OCI-LY3 (cell line): ENCODE measurements at regions not wholly inside any gene's neighbourhood (a gene's known extent, or its start where the extent isn't known, plus 50 kb on each side); places are given as distances from the start of the nearest gene placed in this dataset.

Experiments used
- H2AFZ ChIP-seq: fragments of 200-600, 300-600 bp; shearing (Covaris generic); 2 replicates; pipeline ENCODE4 v1.6.0; 2014; ENCODE audit warnings: antibody characterized with exemption, low read depth, low read length
- H3K27ac ChIP-seq: fragments of 200-600, 300-600 bp; sonication (generic); 2 replicates; pipeline ENCODE4 v1.5.1; 2014; ENCODE audit warnings: mild to moderate bottlenecking, low read length, moderate library complexity, mixed read lengths
- H3K27me3 ChIP-seq: fragments of 200-600, 300-600 bp; sonication (generic); 2 replicates; pipeline ENCODE4 v1.6.1; 2014; ENCODE audit warnings: low read depth, low read length, mixed read lengths
- H3K36me3 ChIP-seq: fragments of 200-600, 300-600 bp; sonication (generic); replicated peaks from 2 replicates; pipeline ENCODE3; 2014; ENCODE audit warnings: low read depth, low read length, mixed read lengths
- H3K4me1 ChIP-seq: fragments of 300-600, 200-600 bp; sonication (generic); 2 replicates; pipeline ENCODE4 v1.6.1; 2014; ENCODE audit warnings: low read length, mixed read lengths
- H3K4me2 ChIP-seq: fragments of 200-600, 300-600 bp; sonication (generic); 2 replicates; pipeline ENCODE4 v1.6.1; 2014; ENCODE audit warnings: low read length, mixed read lengths
- H3K4me3 ChIP-seq: fragments of 300-600, 200-600 bp; sonication (generic); 2 replicates; pipeline ENCODE4 v1.5.1; 2014; ENCODE audit warnings: antibody characterized with exemption, mild to moderate bottlenecking, low read length, moderate library complexity
- H3K79me2 ChIP-seq: fragments of 300-600, 200-600 bp; shearing (Covaris generic); 2 replicates; pipeline ENCODE4 v1.6.1; 2014; ENCODE audit warnings: mild to moderate bottlenecking, low read length, mixed read lengths
- H3K9ac ChIP-seq: fragments of 300-600, 200-600 bp; shearing (Covaris generic); 2 replicates; pipeline ENCODE4 v1.6.0; 2014; ENCODE audit warnings: mild to moderate bottlenecking, low read length, moderate library complexity
- H3K9me3 ChIP-seq: fragments of 200-600, 300-600 bp; shearing (Covaris generic); 2 replicates; pipeline ENCODE4 v1.6.1; 2014; ENCODE audit warnings: low read length, mixed read lengths; ENCODE audit not compliant: insufficient read depth
- H4K20me1 ChIP-seq: fragments of 200-600, 300-600 bp; sonication (generic); 2 replicates; pipeline ENCODE4 v1.6.1; 2016; ENCODE audit warnings: low read length, mixed read lengths; ENCODE audit not compliant: insufficient read depth
- EZH2phosphoT487 ChIP-seq: fragments of 200-600 bp; shearing (Covaris generic); IDR thresholded peaks from 2 replicates; pipeline ENCODE4 v1.6.1; 2018; ENCODE audit warnings: antibody characterized with exemption, mixed run types, low read depth
- TF ChIP-seq, protein P1 (sequence below): fragments of 200-600, 300-600 bp; sonication (generic); IDR thresholded peaks from 2 replicates; pipeline ENCODE4 v1.5.1; 2014; ENCODE audit warnings: antibody characterized with exemption, low read length, low read depth

DNA sequence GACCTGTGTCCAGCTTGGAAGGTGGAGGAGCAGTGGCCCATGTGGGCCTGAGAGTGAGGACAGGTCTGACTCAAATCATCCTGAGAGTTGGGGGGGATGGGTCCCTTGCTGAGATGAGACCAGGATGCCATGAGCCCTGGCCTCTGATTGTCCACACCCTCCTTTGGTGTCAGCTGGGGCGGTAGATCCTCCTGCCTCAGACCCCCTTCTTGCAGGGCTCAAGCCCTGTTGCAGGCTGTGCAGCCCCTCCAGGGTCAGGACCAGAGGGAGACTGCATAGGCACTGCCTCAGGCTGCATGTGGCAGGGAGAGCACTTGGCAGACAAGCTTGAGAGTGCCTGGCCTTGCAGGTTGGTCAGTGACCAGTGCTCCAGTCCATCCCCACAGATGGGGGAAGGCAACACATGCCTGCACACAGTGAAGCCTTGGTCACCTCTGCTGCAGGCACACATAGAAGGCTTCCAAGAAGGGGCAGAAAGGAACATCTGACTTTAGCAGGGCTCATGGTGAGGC is 82.2 kb upstream of the ACTRT2 start:
- H3K79me2 ChIP-seq, result no peaks in the 10 kb centered on the region
- no peaks in the 10 kb centered on the region for H3K4me1 ChIP-seq
- no peaks in the 10 kb centered on the region for H3K36me3 ChIP-seq
- H3K27me3 ChIP-seq, result no peaks in the 10 kb centered on the region
- no peak overlapping the region for H3K9ac ChIP-seq
- H3K9me3 ChIP-seq, result no peaks in the 10 kb centered on the region
- TF ChIP-seq, protein P1, sequence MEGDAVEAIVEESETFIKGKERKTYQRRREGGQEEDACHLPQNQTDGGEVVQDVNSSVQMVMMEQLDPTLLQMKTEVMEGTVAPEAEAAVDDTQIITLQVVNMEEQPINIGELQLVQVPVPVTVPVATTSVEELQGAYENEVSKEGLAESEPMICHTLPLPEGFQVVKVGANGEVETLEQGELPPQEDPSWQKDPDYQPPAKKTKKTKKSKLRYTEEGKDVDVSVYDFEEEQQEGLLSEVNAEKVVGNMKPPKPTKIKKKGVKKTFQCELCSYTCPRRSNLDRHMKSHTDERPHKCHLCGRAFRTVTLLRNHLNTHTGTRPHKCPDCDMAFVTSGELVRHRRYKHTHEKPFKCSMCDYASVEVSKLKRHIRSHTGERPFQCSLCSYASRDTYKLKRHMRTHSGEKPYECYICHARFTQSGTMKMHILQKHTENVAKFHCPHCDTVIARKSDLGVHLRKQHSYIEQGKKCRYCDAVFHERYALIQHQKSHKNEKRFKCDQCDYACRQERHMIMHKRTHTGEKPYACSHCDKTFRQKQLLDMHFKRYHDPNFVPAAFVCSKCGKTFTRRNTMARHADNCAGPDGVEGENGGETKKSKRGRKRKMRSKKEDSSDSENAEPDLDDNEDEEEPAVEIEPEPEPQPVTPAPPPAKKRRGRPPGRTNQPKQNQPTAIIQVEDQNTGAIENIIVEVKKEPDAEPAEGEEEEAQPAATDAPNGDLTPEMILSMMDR, result no peak
- no peak for TF ChIP-seq EZH2phosphoT487
- no peak overlapping the region for H2AFZ ChIP-seq
- no peak overlapping the region for H3K27ac ChIP-seq
- H4K20me1 ChIP-seq, result no peaks in the 10 kb centered on the region
- no peak overlapping the region for H3K4me3 ChIP-seq
- no peak overlapping the region for H3K4me2 ChIP-seq

DNA sequence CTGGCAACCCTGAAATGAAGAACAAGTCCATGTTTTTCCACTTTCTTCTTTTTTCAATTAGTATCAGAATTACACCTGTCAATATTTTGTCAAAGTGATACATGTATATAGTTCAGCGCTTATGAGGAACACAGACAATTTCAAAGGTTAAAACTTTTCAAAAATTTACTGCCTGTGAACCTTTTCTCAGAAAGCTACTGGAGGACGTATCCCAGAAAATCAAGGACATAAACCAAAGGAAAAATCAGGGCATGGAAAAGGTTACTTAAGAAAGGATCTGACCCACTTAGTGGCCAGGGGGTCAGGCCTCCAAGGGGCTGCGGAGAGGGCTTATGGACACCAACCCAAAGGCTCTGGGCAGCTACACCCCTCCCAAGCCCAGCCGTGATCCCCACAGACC is 81.1 kb upstream of the ACTRT2 start:
- H3K36me3 ChIP-seq, result no peaks in the 10 kb centered on the region
- H3K4me2 ChIP-seq, result no peak overlapping the region
- no peak overlapping the region for H2AFZ ChIP-seq
- no peaks in the 10 kb centered on the region for H3K9me3 ChIP-seq
- no peaks in the 10 kb centered on the region for H3K4me1 ChIP-seq
- H3K9ac ChIP-seq, result no peak overlapping the region
- H3K79me2 ChIP-seq, result no peaks in the 10 kb centered on the region
- no peaks in the 10 kb centered on the region for H4K20me1 ChIP-seq
- no peak overlapping the region for H3K4me3 ChIP-seq
- H3K27ac ChIP-seq, result no peak overlapping the region
- TF ChIP-seq, protein P1, result no peak
- no peak for TF ChIP-seq EZH2phosphoT487
- H3K27me3 ChIP-seq, result no peaks in the 10 kb centered on the region

DNA sequence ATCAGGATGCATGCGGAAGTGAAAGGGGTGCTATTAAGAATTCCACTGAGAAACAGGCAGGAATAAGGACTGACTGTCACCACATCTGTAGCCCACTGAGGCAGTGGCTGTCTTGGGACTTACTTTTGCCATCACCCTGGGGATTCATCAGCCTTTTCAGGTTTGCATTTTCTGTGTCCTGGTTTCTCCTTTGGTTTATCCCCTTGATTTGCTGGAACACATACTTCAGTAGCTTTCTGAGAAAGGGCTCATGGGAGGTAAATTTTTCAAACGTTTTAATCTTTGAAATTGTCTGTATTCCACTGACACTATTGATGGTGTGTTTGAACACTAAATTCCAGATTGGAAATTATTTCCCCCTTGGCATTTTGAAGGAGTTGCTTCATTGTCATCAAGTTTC is 80.2 kb upstream of the ACTRT2 start:
- Histone ChIP-seq H4K20me1 (no peaks in the 10 kb centered on the region), H3K27me3 (no peaks in the 10 kb centered on the region), H3K4me3 (no peak overlapping the region), H3K4me2 (no peak overlapping the region), H3K27ac (no peak overlapping the region), H3K9me3 (no peaks in the 10 kb centered on the region), H3K36me3 (no peaks in the 10 kb centered on the region), H3K79me2 (no peaks in the 10 kb centered on the region), H3K4me1 (no peaks in the 10 kb centered on the region), H3K9ac (no peak overlapping the region), H2AFZ (no peak overlapping the region)
- TF ChIP-seq EZH2phosphoT487, result no peak
- TF ChIP-seq, protein P1, result no peak

DNA sequence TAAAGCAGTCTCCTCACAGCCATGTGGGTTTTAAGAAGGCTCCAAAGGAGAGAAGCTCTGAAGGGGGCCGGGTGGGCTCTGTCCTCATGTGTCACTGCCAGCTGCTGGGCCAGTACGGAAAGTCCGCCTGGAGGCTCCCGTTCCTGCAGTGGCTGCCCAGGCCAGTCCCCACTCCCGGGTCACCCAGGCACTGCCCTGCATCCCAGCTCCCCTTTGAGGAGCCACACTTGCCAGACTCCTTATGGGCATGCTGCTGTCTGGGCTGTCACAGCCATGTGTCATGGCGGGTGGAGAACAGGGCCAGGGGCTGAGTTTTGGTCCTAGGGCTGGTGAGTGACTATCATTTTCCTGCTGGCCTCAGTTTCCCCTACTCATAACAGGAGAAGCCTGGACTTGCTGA is 79.4 kb upstream of the ACTRT2 start:
- Histone ChIP-seq H4K20me1 (no peaks in the 10 kb centered on the region), H3K4me3 (no peak overlapping the region), H3K9me3 (no peaks in the 10 kb centered on the region), H3K36me3 (no peaks in the 10 kb centered on the region), H3K79me2 (no peaks in the 10 kb centered on the region), H3K4me1 (no peaks in the 10 kb centered on the region), H3K27ac (no peak overlapping the region), H3K4me2 (no peak overlapping the region), H3K27me3 (no peaks in the 10 kb centered on the region), H3K9ac (no peak overlapping the region), H2AFZ (no peak overlapping the region)
- TF ChIP-seq, protein P1, result no peak
- no peak for TF ChIP-seq EZH2phosphoT487
